Thoracic aorta (tissue), 2 donors: ENCODE measurements at regions not wholly inside any gene's neighbourhood (a gene's known extent, or its start where the extent isn't known, plus 50 kb on each side); places are given as distances from the start of the nearest gene placed in this dataset.
"Not testable (repeated sequence)": the region's sequence is repeated elsewhere in the genome, so short reads cannot be mapped to it uniquely, and the experiment has no call there.

Experiments
- ATAC-seq: fragments of 150-250 bp; one replicate; pipeline ENCODE4 v1.8.0; 2017; ENCODE audit warnings: low read depth; ENCODE audit not compliant: insufficient number of reproducible peaks, low FRiP score
- DNase-seq: peaks from one replicate; pipeline ENCODE4 v3.0.0-alpha.2; 2020; ENCODE audit warnings: low spot score
- H3K27ac ChIP-seq, 2 donors: fragments of 200-600 bp; sonication (generic); 1 replicate in 1 of 2; 2 replicates in 1 of 2; pipeline ENCODE4 v1.5.1; 2016; ENCODE audit warnings: mild to moderate bottlenecking in 2 of 2, moderate library complexity in 2 of 2
- H3K27me3 ChIP-seq: fragments of 200-600 bp; sonication (generic); replicated peaks from 2 replicates; pipeline ENCODE4 v1.6.0; 2016; ENCODE audit warnings: mild to moderate bottlenecking; ENCODE audit not compliant: insufficient read depth
- H3K36me3 ChIP-seq: fragments of 200-600 bp; sonication (generic); one replicate; pipeline ENCODE4 v1.5.1; 2016
- H3K4me1 ChIP-seq, 2 donors: fragments of 200-600 bp; sonication (generic); 1 replicate in 1 of 2; 2 replicates in 1 of 2; pipeline versions ENCODE4 v1.5.1 to v1.6.0; 2016; ENCODE audit warnings: low read depth in 2 of 2, mild to moderate bottlenecking in 1 of 2; ENCODE audit not compliant: control insufficient read depth in 1 of 2
- H3K4me3 ChIP-seq: fragments of 200-600 bp; sonication (generic); 2 replicates; pipeline ENCODE4 v1.5.1; 2016; ENCODE audit warnings: mild to moderate bottlenecking
- H3K9me3 ChIP-seq: fragments of 200-600 bp; sonication (generic); 2 replicates; pipeline ENCODE4 v1.5.1; 2016
- TF ChIP-seq, protein P1 (sequence below): fragments of 200-600 bp; sonication (generic); IDR thresholded peaks from one replicate; pipeline ENCODE4 v1.5.1; 2019; ENCODE audit warnings: antibody characterized with exemption

DNA sequence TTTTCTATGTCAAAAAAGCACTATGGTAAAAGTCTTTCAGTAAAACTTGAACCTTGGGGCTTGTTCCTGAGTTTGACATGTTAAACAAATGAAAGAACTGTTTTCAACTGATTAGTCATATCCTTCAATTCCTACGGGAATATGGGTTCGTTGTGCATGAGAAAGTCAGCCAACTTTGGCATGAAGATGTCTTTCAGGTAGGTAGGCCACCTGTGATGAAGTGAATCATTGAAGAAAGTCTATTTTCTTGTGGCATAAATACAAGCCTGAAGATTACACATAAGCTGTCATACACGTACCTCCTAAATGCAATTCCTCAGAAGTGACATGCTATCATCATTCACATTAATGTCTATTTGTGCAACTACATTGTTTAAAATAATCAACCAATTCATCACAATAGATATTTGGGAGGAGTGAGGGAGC lies 513.0 kb downstream of the IRS2 start:
- DNase-seq, result no peak
- no peak overlapping the region for H3K4me3 ChIP-seq
- TF ChIP-seq, protein P1, sequence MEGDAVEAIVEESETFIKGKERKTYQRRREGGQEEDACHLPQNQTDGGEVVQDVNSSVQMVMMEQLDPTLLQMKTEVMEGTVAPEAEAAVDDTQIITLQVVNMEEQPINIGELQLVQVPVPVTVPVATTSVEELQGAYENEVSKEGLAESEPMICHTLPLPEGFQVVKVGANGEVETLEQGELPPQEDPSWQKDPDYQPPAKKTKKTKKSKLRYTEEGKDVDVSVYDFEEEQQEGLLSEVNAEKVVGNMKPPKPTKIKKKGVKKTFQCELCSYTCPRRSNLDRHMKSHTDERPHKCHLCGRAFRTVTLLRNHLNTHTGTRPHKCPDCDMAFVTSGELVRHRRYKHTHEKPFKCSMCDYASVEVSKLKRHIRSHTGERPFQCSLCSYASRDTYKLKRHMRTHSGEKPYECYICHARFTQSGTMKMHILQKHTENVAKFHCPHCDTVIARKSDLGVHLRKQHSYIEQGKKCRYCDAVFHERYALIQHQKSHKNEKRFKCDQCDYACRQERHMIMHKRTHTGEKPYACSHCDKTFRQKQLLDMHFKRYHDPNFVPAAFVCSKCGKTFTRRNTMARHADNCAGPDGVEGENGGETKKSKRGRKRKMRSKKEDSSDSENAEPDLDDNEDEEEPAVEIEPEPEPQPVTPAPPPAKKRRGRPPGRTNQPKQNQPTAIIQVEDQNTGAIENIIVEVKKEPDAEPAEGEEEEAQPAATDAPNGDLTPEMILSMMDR, result no peak
- no peak for ATAC-seq
- H3K9me3 ChIP-seq, result no peaks in the 10 kb centered on the region
- no peaks in the 10 kb centered on the region for H3K36me3 ChIP-seq
- H3K27me3 ChIP-seq, result no peaks in the 10 kb centered on the region
- H3K4me1 ChIP-seq, result peaks cover 0 to 3% of the 10 kb centered on the region in 2 donors
- H3K27ac ChIP-seq, result no peak overlapping the region

DNA sequence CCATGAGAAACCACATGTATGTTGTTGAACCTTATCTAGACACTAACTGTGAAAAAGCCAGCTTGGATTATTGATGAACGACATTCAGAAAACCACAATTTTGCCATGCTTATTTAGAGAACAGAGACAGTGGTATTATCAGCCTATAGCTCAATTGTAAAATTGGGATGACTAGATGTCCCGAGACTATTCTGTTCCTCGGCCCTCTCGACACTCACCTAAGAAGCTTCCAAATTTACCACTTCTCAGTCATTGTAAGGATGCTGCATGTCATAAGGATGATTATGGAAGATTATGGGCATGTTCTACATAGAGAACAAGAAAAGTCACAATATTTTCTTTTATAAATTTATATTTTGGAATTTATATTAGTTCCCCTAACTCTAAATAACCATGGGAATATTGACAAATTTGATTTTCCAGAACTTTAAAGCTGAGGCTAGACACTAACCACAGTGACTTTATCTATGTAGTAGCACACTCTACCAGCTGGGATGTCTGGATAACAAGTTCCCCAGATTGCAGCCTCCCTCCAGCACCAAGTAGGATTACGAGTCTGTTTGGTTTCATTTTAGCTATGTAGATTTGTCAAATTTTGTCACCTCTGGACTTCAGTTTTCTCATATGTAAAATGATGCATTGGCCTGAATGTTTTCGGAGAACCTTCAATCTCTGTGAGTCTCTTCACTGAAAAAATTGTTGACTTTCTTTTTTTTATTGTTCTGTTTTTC lies 513.6 kb downstream of the IRS2 start:
- Histone ChIP-seq H3K27me3 (no peaks in the 10 kb centered on the region), H3K36me3 (no peaks in the 10 kb centered on the region), H3K9me3 (no peaks in the 10 kb centered on the region), H3K4me3 (no peak overlapping the region), H3K4me1 (peaks cover 0 to 3% of the 10 kb centered on the region in 2 donors), H3K27ac (no peak overlapping the region)
- ATAC-seq, result no peak
- DNase-seq, result no peak
- TF ChIP-seq, protein P1, result no peak

DNA sequence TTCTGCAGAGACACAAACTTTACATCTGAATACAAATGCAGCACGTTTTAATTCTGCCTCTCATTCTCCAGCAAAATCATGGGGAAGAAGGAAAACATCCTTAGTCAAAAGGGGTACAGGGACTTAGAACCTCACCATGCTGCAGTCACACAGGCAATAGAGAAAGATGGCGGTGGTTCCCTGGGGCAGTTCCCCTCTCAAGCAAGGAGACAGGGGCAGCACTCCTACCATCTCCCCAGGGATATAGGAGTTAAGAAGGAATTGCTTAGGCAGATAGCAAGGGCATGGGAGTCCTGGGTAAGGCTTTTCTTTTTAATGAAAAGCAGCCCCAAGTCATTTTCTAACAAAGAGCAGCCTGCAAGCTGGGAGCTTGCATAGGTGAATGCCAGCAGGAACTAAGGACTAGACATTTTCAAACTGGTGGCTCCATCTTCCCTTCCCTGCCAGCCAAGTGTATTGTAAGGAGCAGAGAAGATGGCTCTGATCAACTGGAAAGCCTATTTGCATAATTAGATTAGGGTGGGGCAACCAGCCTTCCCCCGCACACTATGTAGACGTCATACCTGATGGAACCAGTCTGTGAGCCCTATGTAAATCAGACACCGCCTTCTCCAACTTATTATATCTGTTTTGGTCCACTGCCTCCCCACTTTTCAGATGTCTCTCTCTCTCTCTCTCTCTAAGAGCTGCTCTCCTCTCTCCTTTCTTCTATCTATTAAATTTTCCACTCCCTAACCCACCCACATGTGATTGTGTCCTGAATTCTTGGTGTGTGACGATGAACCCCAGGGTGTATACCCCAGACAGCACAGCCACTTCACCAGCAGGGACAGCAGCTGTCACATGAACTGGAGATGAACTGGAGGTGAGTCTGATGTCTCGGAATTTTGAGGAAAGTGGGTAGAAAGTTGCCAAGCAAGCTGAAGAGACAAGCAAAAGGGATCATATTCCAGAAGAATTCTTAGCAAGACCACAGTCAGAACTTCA lies 514.5 kb downstream of the IRS2 start:
- no peak overlapping the region for H3K4me3 ChIP-seq
- H3K36me3 ChIP-seq, result no peaks in the 10 kb centered on the region
- no peak for DNase-seq
- ATAC-seq, result no peak
- H3K27me3 ChIP-seq, result no peaks in the 10 kb centered on the region
- H3K4me1 ChIP-seq, result peaks cover 0 to 3% of the 10 kb centered on the region in 2 donors
- H3K27ac ChIP-seq, result no peak overlapping the region
- H3K9me3 ChIP-seq, result no peaks in the 10 kb centered on the region
- TF ChIP-seq, protein P1, result no peak

DNA sequence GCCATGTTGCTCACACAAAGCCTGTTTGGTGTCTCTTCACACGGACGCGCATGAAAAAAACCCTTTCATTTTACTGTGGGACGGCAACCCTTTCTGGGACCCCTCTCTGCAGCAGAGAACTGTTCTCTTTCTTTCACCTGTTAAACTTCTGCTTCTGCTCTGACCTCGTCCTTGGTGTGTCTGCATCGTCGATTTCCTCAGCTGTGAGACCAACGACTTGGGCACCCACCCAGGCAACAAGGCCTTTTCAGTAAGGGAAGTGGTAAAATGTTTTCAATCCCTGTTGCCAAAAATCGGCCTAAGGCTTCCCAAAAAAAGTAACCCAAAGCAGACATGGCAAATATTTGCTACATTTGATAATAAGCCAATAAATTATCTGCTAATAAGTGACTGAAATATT lies 515.3 kb downstream of the IRS2 start:
- Histone ChIP-seq H3K36me3 (no peaks in the 10 kb centered on the region), H3K9me3 (no peaks in the 10 kb centered on the region), H3K4me1 (peaks cover 0 to 3% of the 10 kb centered on the region in 2 donors), H3K27me3 (no peaks in the 10 kb centered on the region), H3K4me3 (no peak overlapping the region), H3K27ac (no peak overlapping the region)
- TF ChIP-seq, protein P1, result no peak
- ATAC-seq, result no peak
- no peak for DNase-seq

DNA sequence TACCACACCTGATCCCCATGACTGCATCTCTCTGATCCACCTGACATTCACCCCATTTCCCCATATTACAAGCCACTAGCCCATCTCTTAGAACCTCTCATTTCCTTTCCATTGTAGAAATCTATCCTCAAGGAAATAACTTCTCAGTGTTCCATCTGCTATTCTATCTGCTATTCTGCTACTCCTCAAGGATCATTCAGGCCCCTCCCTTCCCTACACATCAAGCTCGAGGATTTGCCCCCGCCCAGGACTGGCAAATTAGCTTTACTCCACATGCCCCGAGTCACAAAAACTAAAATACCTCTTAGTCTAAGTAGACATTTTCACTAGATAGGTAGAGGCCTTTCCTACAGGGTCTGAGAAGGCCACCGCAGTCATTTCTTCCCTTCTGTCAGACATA lies 517.0 kb downstream of the IRS2 start:
- not testable (repeated sequence) for H3K27ac ChIP-seq, H3K4me1 ChIP-seq, ATAC-seq, H3K4me3 ChIP-seq, H3K36me3 ChIP-seq, H3K9me3 ChIP-seq, H3K27me3 ChIP-seq, DNase-seq

DNA sequence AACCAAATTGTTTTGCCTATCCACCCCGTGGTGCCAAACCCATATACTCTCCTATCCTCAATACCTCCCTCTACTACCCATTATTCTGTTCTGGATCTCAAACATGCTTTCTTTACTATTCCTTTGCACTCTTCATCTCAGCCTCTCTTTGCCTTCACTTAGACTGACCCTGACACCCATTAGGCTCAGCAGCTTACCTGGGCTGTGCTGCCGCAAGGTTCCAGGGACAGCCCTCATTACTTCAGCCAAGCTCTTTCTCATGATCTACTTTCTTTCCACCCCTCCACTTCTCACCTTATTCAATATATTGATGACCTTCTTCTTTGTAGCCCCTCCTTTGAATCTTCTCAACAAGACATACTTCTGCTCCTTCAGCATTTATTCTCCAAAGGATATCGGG lies 517.9 kb downstream of the IRS2 start:
- H3K27me3 ChIP-seq, H3K27ac ChIP-seq, ATAC-seq, H3K36me3 ChIP-seq, H3K9me3 ChIP-seq, H3K4me1 ChIP-seq, H3K4me3 ChIP-seq, DNase-seq: not testable (repeated sequence)

DNA sequence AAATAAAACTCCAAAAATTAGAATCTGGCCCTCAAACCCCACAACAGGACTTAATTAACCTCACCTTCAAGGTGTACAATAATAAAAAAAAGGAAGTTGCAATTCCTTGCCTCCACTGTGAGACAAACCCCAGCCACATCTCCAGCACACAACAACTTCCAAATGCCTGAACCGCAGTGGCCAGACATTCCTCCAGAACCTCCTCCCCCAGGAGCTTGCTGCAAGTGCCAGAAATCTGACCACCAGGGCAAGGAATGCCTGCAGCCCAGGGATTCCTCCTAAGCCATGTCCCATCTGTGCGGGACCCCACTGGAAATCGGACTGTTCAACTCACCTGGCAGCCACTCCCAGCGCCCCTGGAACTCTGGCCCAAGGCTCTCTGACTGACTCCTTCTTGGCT lies 519.0 kb downstream of the IRS2 start:
- H3K4me1 ChIP-seq, H3K9me3 ChIP-seq, ATAC-seq, DNase-seq, H3K4me3 ChIP-seq, H3K27me3 ChIP-seq, H3K27ac ChIP-seq, H3K36me3 ChIP-seq: not testable (repeated sequence)

DNA sequence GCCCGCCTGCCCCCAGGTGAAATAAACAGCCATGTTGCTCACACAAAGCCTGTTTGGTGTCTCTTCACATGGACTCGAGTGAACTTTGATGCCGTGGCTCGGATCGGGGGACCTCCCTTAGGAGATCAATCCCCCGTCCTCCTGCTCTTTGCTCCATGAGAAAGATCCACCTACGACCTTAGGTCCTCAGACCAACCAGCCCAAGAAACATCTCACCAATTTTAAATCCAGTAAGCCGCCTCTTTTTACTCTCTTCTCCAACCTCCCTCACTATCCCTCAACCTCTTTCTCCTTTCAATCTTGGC lies 521.0 kb downstream of the IRS2 start:
- H3K27me3 ChIP-seq, ATAC-seq, H3K27ac ChIP-seq, DNase-seq, H3K4me1 ChIP-seq, H3K36me3 ChIP-seq, H3K9me3 ChIP-seq, H3K4me3 ChIP-seq: not testable (repeated sequence)
